NCI-H2227 treated with DMSO at 0.1 percent for 48 hours (cell line): ENCODE measurements at regions not wholly inside any gene's neighbourhood (a gene's known extent, or its start where the extent isn't known, plus 50 kb on each side); places are given as distances from the start of the nearest gene placed in this dataset.
"Not testable (repeated sequence)": the region's sequence is repeated elsewhere in the genome, so short reads cannot be mapped to it uniquely, and the experiment has no call there.

Experiments
- DNase-seq: peaks from one replicate; lab custom pipeline; 2025; lab: John Stamatoyannopoulos, UW

GRCh38 chr5:27797220-27797619, 758.8 kb upstream of the CDH9 start:
- no peak for DNase-seq

DNA sequence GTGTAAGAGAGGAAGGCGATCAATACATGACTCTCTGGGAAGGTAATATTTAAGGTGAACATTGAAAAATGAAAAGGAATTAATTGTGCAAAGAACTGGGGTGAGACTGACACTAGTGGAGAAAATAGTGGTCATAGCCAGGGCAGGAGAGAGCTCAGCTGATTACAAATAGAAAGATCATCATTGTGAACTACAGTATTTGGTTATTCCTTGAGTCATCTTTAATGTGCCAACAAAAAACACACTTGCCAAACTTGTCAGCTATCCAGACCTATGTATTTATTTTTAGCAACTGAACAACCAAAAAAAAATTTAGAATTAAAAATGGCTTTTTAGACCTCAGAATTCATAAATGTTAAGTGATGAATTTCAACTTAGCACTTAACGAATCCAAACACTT, 749.8 kb upstream of the CDH9 start:
- DNase-seq = no peak

- no peak for DNase-seq
These were observed 745.9 kb upstream of the CDH9 start for GRCh38 chr5:27784317-27784716.

- DNase-seq = no peak
These were observed 739.7 kb upstream of the CDH9 start for GRCh38 chr5:27778121-27778520.

- no peak for DNase-seq
These were observed 735.2 kb upstream of the CDH9 start for GRCh38 chr5:27773636-27774035.

DNA sequence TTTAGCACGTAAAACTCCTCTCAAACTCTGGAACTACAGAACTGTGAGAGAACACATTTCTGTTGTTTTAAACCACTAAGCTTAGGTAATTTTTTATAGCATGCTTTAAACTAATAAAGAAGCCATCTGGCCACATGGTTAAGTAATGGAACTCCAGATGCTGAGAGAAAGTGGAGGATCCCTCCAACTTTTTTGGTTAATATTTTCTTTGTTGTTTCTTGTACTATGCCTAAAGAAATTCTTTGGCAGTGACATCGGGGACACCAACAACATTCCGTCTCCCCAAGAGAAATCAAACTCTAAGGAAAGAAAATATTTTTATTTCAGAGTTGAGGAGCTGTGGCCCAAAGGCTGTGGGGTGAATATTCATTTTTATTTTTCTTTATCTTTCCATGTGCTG, 734.8 kb upstream of the CDH9 start:
- DNase-seq = no peak

GRCh38 chr5:27769748-27770402, 731.5 kb upstream of the CDH9 start:
- no peak for DNase-seq

GRCh38 chr5:27748847-27749246, 710.5 kb upstream of the CDH9 start:
- no peak for DNase-seq

- DNase-seq = not testable (repeated sequence)
These were observed 705.1 kb upstream of the CDH9 start for GRCh38 chr5:27743383-27743979.

- DNase-seq = no peak
These were observed 704.4 kb upstream of the CDH9 start for GRCh38 chr5:27742805-27743204.

DNA sequence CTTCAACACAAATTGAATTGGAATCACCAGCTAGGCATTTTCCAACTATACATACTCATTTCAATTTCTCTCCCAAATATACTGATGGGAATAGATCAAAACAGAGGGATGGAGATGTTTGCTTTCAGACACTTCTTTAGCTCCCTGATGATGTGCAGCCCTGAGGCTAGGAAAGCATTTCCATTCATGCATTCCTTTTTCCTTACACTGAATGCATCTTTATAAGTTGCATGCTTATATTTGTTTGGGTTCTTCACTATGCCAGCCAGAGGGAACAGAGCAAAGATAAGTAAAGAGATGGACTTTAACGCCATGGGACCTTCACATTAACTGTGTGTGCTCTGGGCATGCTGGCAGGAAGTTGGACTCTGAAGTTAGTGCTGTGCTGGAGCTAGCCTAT, 696.5 kb upstream of the CDH9 start:
- no peak for DNase-seq

GRCh38 chr5:27733237-27733636, 694.9 kb upstream of the CDH9 start:
- DNase-seq = no peak

- DNase-seq = no peak
These were observed 688.9 kb upstream of the CDH9 start for GRCh38 chr5:27727254-27727653.

- no peak for DNase-seq
These were observed 684.0 kb upstream of the CDH9 start for GRCh38 chr5:27722337-27722736.

DNA sequence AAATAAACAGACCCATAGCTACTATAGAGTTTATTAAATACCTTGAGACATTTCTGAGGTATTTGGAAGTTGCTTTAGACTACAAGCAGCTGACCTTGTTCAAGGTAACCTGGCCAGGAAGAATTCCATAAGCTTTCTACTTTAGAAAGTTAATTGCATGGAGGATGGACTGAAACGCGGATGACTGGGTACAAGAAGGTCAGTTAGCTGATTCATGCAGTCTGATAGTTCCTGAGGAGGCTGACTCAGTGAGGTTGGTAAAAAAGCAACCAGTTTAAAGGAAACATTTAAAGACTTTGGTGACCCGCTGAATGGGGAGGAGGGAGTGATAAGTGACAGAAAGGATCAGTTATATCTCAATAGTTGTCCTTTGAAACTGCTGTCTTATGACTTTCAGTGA, 670.1 kb upstream of the CDH9 start:
- DNase-seq = no peak

DNA sequence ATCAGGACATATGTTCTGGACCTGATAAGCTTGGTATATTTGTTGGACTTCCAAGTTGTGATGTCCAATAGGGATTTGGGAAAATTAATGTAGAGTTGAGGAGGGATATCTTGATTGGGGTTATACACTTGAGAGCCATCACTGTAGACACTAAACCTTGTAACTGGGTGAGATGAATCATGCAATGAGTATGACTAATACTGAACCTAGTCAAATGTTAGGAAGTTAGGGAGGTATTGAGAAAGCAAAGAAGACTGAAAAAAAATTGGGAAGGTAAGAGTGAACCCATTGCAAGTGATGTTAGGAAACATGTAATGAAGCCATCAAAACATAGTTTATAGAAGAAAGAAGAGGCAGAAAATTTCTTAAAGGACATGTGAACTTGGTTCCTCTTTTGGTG, 668.4 kb upstream of the CDH9 start:
- DNase-seq = no peak

- DNase-seq = no peak
These were observed 667.3 kb upstream of the CDH9 start for GRCh38 chr5:27705661-27706060.

DNA sequence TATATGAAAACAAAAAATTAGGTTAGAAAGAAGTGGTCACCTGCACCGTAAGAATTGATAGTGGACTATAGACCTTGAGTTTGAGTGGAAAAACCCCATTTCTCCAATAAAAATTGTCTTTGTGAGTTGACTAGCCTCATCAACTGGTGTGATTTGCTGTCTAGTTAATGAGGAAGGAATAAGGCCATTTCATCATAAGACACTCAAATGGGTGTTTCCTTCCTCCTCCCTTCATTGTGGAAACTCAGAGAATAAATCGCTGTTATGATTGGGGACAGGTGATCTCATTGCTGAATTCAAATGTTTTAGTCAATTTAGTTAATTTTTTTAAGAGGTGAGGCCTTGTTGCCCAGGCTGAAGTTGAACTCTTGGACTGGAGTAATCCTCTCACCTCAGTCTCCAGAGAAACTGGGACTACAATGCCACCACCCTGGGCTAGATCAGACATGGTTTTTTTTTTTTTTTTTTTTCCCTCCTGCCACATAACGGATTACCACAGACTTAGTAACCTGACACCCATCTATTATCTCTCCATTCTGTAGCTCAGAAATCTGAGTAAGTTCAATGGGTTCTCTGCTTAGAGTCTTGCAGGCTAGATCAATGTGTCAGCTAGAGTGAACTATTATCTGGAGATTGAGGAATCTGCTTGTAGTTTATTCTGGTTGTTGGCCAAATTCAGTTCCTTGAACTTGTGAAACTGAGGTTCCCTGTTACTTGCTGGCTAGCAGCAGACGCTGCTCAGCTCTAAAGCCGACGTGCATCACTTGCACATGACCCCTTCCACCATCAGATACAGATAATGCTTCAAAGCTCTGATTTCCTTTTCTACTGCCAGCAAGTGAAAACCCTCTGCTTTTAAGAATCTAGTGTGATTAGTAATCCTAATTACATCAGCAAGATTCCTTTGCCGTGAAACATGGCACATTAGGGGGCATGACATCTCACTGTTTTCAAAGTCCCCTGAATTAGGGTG, 663.8 kb upstream of the CDH9 start:
- no peak for DNase-seq

DNA sequence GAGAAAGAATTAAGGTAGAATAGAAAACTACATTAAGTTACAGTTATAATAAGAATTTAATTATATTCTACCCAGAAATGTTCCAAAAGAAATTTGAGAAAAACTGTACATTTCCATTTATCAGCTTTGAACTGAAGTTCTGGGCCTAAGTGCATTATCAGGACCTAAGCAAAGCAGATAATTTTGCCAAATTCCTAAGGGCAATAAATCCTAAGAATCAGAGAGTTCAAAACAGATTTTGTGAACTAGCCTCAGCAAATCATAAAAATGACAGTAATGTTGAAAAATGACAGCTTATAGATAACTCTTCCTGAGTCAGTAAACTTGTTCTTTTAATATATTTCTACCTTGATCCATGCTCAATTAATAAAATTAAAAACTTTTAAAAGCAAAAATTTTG, 662.1 kb upstream of the CDH9 start:
- no peak for DNase-seq

DNA sequence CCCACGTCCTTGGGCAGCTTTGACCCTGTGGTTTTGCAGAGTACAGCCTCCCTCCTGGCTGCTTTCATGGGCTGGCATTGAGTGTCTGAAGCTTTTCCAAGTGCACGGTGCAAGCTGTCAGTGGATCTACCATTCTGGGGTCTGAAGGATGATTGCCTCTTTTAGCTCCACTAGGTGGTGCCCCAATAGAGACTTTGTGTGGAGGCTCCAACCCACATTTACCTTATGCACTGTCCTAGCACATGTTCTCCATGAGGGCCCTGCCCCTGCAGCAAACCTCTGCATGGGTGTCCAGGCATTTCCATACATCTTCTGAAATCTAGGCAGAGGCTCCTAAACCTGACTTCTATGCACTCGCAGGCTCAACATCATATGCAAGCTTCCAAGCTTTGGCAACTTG, 644.2 kb upstream of the CDH9 start:
- no peak for DNase-seq

- DNase-seq = no peak
These were observed 614.1 kb upstream of the CDH9 start for GRCh38 chr5:27652505-27652904.

DNA sequence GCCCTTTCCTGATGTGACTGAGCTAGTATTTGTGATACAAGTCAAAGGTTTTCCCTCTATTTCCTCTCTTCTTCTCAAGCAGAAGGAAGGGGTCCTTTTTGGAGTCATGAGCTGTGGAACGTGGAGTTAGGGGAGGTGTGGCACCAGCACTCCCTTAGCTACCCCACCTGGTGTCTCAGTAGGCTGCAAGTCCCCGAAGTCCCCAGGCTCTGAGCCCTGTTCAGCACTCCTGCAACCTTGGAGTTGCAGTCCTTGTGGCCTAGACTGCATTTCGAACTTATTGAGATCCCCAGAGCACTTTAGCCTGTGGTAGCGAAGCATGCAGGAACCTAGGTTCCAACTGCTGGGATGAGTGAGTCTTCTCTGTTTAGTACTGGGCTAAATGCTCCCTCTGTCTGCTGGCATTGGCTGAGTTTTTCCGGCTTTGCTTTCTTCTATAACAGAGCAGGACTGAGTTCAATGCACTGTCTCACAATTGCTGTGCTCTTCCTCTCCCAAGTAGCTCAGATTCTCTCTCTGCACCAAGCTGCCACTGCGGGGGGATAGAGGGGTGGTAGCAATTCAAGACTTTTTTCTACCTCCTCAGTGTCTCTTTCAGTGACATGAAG, 600.7 kb upstream of the CDH9 start:
- DNase-seq = no peak

DNA sequence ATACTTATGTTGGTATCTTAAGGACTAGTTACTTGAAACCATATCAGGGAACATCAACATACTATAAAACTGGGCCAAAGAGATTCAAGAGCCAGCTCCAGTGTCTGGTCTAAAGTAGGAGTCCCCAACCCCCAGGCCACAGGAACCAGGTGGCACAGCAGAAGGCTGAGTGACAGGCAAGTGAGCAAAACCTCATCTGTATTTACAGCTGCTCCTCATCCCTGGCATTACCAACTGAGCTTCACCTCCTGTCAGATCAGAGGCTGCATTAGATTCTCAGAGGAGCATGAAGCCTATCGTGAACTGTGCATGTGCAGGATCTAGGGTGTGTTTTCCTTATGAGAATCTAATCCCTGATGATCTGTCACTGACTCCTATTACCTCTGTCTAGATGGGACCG, 581.6 kb upstream of the CDH9 start:
- DNase-seq = no peak
